ENCODE measurements at regions not wholly inside any gene's neighbourhood (a gene's known extent, or its start where the extent isn't known, plus 50 kb on each side); places are given as distances from the start of the nearest gene placed in this dataset.

- in situ Hi-C loops (cut with HindIII; ENCODE audit: extremely low pct_ligation_motif_present, low pct_unique_long_range_greater_than_20kb) (no loop called here), intact Hi-C loops (cut with micrococcal nuclease; ENCODE audit: unreplicated experiment) (no loop called here)
- POLR2A ChIA-PET = no interaction called here
- BruUV-seq (replicated peaks) = no TSS peak
- H3K27me3 ChIP-seq (ENCODE audit: control insufficient read depth in 1 of 2, insufficient read depth in 2 of 2, low read length in 2 of 2) = no peaks in the 10 kb centered on the region
- FAIRE-seq (no peak), ATAC-seq (no peak), DNase-seq (ENCODE audit: low spot score) (no peak)
- no peak overlapping the region for H3K4me2 ChIP-seq (ENCODE audit: low read depth, low read length)
- H3K9ac ChIP-seq (ENCODE audit: insufficient read depth, low read depth, low read length) = no peak overlapping the region
- H3K36me3 ChIP-seq (replicated peaks in 1 of 2; ENCODE audit: control insufficient read depth in 1 of 2, insufficient read depth in 2 of 2, low read length in 2 of 2) = no peaks in the 10 kb centered on the region
- 87% methylated on average over 3 of the region's 3 CpGs for WGBS (ENCODE audit: low lambda C conversion rate)
- no peaks in the 10 kb centered on the region for H3K79me2 ChIP-seq (ENCODE audit: insufficient read depth, low read length)
- H3K4me3 ChIP-seq (replicated peaks in 1 of 3; ENCODE audit: insufficient read depth in 1 of 3, low read depth in 2 of 3, low read length in 3 of 3) = no peak overlapping the region
- CTCF ChIA-PET (ENCODE audit: low intra/inter-chr PET ratio, low total read pairs) = no interaction called here
- H4K20me1 ChIP-seq (ENCODE audit: insufficient read depth, low read length) = no peaks in the 10 kb centered on the region
- no peaks in the 10 kb centered on the region for H3K9me3 ChIP-seq (ENCODE audit: low read length)
- H3K27ac ChIP-seq (ENCODE audit: extremely low read length, insufficient read depth, low read length) = no peak overlapping the region
- peaks cover 20% of the 10 kb centered on the region for H3K4me1 ChIP-seq (ENCODE audit: insufficient read depth, low read length)
- H2AFZ ChIP-seq (ENCODE audit: low read length) = no peak overlapping the region
- TF ChIP-seq ZNF44 (CRISPR knock-in tag; IDR thresholded peaks at IDR 0.05) (no peak), DMTF1 (CRISPR knock-in tag; IDR thresholded peaks at IDR 0.05) (no peak), ZFP36L2 (CRISPR knock-in tag; IDR thresholded peaks at IDR 0.05) (no peak), NFKBIZ (CRISPR knock-in tag; IDR thresholded peaks at IDR 0.05) (0 out of 2 replicates have a peak, but pooled peaks have one; percentile 35), SMAD9 (CRISPR knock-in tag; IDR thresholded peaks at IDR 0.05) (no peak), ZNF724P (CRISPR knock-in tag; IDR thresholded peaks at IDR 0.05; ENCODE audit: borderline replicate concordance) (no peak), ZNF253 (CRISPR knock-in tag; IDR thresholded peaks at IDR 0.05; ENCODE audit: borderline replicate concordance) (no peak), GABPB1 (CRISPR knock-in tag; IDR thresholded peaks at IDR 0.05) (peak; percentile 28; the same call in 1 of the 2 replicates), SOX5 (CRISPR knock-in tag; IDR thresholded peaks at IDR 0.05; ENCODE audit: borderline replicate concordance) (peak; percentile 19; the same call in 1 of the 2 replicates)
- TF ChIP-seq, protein P1, sequence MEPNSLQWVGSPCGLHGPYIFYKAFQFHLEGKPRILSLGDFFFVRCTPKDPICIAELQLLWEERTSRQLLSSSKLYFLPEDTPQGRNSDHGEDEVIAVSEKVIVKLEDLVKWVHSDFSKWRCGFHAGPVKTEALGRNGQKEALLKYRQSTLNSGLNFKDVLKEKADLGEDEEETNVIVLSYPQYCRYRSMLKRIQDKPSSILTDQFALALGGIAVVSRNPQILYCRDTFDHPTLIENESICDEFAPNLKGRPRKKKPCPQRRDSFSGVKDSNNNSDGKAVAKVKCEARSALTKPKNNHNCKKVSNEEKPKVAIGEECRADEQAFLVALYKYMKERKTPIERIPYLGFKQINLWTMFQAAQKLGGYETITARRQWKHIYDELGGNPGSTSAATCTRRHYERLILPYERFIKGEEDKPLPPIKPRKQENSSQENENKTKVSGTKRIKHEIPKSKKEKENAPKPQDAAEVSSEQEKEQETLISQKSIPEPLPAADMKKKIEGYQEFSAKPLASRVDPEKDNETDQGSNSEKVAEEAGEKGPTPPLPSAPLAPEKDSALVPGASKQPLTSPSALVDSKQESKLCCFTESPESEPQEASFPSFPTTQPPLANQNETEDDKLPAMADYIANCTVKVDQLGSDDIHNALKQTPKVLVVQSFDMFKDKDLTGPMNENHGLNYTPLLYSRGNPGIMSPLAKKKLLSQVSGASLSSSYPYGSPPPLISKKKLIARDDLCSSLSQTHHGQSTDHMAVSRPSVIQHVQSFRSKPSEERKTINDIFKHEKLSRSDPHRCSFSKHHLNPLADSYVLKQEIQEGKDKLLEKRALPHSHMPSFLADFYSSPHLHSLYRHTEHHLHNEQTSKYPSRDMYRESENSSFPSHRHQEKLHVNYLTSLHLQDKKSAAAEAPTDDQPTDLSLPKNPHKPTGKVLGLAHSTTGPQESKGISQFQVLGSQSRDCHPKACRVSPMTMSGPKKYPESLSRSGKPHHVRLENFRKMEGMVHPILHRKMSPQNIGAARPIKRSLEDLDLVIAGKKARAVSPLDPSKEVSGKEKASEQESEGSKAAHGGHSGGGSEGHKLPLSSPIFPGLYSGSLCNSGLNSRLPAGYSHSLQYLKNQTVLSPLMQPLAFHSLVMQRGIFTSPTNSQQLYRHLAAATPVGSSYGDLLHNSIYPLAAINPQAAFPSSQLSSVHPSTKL (CRISPR knock-in tag; IDR thresholded peaks at IDR 0.05) = 0 out of 2 replicates have a peak, but pooled peaks have one; percentile 34
- TF ChIP-seq, protein P2, sequence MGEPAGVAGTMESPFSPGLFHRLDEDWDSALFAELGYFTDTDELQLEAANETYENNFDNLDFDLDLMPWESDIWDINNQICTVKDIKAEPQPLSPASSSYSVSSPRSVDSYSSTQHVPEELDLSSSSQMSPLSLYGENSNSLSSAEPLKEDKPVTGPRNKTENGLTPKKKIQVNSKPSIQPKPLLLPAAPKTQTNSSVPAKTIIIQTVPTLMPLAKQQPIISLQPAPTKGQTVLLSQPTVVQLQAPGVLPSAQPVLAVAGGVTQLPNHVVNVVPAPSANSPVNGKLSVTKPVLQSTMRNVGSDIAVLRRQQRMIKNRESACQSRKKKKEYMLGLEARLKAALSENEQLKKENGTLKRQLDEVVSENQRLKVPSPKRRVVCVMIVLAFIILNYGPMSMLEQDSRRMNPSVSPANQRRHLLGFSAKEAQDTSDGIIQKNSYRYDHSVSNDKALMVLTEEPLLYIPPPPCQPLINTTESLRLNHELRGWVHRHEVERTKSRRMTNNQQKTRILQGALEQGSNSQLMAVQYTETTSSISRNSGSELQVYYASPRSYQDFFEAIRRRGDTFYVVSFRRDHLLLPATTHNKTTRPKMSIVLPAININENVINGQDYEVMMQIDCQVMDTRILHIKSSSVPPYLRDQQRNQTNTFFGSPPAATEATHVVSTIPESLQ (CRISPR knock-in tag; conservative IDR thresholded peaks at IDR 0.05) = no peak
These were observed 143.3 kb downstream of the MREG start for GRCh38 chr2:215870088-215870490.

Data from HepG2 (cell line).